Activated naive CD4-positive, alpha-beta T cell treated with anti-CD3 and anti-CD28 coated beads, Interleukin-2, amount 50 U/mL, for 16 hours (primary cell): ENCODE measurements at regions not wholly inside any gene's neighbourhood (a gene's known extent, or its start where the extent isn't known, plus 50 kb on each side); places are given as distances from the start of the nearest gene placed in this dataset.

Source experiments
- DNase-seq: peaks from one replicate; pipeline ENCODE4 v3.0.0-alpha.2; 2020

- no peak for DNase-seq
Observed at GRCh38 chr9:129408535-129409215, 212.2 kb downstream of the C9orf50 start.

- no peak for DNase-seq
Observed at GRCh38 chr9:129407905-129408452, 212.9 kb downstream of the C9orf50 start.

- DNase-seq, result no peak
Observed at GRCh38 chr9:129406278-129407225, 214.3 kb downstream of the C9orf50 start.

- no peak for DNase-seq
Observed at GRCh38 chr9:129405827-129406213, 215.1 kb downstream of the C9orf50 start.

GRCh38 chr9:129405089-129405826 lies 215.6 kb downstream of the C9orf50 start:
- DNase-seq, result no peak

GRCh38 chr9:129404621-129405020 lies 216.3 kb downstream of the C9orf50 start:
- no peak for DNase-seq

- DNase-seq, result no peak
Observed at GRCh38 chr9:129403779-129404620, 216.9 kb downstream of the C9orf50 start.

GRCh38 chr9:129402931-129403778 lies 217.7 kb downstream of the C9orf50 start:
- DNase-seq, result no peak

GRCh38 chr9:129402371-129402739 lies 218.5 kb downstream of the C9orf50 start:
- DNase-seq, result no peak

- DNase-seq, result no peak
Observed at GRCh38 chr9:129401623-129402370, 219.1 kb downstream of the C9orf50 start.

GRCh38 chr9:129400971-129401622 lies 219.8 kb downstream of the C9orf50 start:
- DNase-seq, result no peak

GRCh38 chr9:129400001-129400970 lies 220.6 kb downstream of the C9orf50 start:
- DNase-seq, result no peak

- no peak for DNase-seq
Observed at GRCh38 chr9:129399634-129399990, 221.3 kb downstream of the C9orf50 start.

GRCh38 chr9:129398961-129399633 lies 221.0 kb upstream of the IER5L start:
- no peak for DNase-seq

- DNase-seq, result no peak
Observed at GRCh38 chr9:129398101-129398960, 220.3 kb upstream of the IER5L start.

- no peak for DNase-seq
Observed at GRCh38 chr9:129397335-129397734, 219.3 kb upstream of the IER5L start.

- DNase-seq, result no peak
Observed at GRCh38 chr9:129396365-129396708, 218.3 kb upstream of the IER5L start.
